OCI-M1 (cell line): ENCODE measurements at regions not wholly inside any gene's neighbourhood (a gene's known extent, or its start where the extent isn't known, plus 50 kb on each side); places are given as distances from the start of the nearest gene placed in this dataset.
A peak's percentile ranks its signal among the peaks of the same experiment; 100 is the strongest.

ENCODE experiments used
- DNase-seq: peaks from one replicate; lab custom pipeline; 2025; lab: John Stamatoyannopoulos, UW

DNA sequence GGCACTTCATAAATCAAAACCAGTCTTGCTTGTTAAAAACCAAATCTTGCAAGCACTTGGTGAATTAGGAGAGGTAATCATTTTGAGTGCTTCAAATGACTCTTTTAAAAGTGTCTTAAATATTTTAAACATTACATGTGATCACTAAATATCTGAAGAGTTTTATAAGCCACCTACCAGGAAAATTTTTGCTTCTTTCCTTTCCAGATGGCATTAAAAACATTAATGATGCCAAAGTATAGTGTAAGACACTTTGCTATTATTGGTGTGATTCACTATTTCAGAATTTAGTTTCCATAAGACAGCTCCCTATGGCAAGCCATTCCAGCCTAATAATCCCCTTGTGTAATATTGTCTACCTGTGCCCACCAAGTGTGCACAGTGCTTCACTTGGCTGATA is 548.8 kb upstream of the ADAMTS5 start:
- no peak for DNase-seq

DNA sequence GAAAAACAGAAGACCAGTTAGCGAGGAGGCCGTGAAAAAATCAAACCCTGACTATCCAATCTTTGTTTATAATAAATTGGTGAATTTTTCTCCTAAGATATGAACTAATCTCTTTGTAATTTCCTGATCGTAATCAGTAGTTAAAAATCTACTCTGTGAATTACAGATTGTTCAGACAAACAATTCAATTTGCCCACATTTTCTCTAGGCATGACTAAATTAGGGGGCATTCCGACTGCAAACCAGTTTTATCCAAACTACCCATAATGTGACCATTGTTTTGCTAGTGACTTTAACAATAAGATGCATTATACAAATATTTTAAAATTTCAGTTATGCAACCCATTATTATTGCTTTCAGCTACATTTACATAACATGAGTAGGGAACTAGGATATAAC is 546.9 kb upstream of the ADAMTS5 start:
- DNase-seq: no peak

GRCh38 chr21:27513016-27513415 is 546.1 kb upstream of the ADAMTS5 start:
- DNase-seq: no peak

GRCh38 chr21:27511233-27511632 is 544.3 kb upstream of the ADAMTS5 start:
- no peak for DNase-seq

DNA sequence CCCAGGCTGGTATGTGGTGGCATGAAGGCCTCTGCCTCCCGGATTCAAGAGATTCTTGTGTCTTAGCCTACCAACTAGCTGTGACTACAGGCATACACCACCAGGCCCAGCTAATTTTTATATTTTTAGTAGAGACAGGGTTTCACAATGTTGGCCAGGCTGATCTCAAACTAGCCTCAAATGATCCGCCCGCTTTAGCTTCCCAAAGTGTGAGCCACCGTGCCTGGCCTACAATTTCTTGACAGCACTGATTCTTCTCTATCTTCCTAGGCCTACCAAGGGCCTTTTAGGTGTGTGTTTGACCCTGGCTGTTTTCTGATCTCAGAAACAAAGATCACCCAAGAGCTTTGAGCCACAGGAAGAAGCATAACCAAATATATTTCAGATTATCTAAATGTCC is 540.8 kb upstream of the ADAMTS5 start:
- no peak for DNase-seq

- DNase-seq: no peak
These were observed 538.6 kb upstream of the ADAMTS5 start for GRCh38 chr21:27505516-27505915.

- no peak for DNase-seq
These were observed 535.9 kb upstream of the ADAMTS5 start for GRCh38 chr21:27502801-27503200.

DNA sequence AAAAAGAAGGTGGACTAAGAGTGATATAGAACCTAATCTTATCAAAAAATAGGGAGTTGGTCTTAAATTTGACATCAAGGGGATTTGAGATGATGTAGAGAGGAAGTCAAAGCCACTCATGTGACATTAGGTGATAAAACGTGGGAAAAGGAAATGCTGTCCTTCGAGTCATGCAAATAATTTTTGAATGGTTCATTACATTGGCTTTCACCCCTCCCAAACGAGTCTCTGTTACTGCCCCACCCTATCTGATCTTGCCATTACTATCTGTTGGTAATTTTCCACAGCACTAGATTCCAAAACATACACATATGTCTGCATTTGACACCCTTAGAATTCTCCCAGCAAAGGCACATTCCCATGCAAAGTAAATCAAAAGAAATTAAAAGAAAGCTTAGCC is 531.1 kb upstream of the ADAMTS5 start:
- DNase-seq: no peak

- no peak for DNase-seq
These were observed 528.9 kb upstream of the ADAMTS5 start for GRCh38 chr21:27495836-27496235.

GRCh38 chr21:27493542-27493941 is 526.7 kb upstream of the ADAMTS5 start:
- no peak for DNase-seq

GRCh38 chr21:27487676-27488075 is 520.8 kb upstream of the ADAMTS5 start:
- no peak for DNase-seq

- no peak for DNase-seq
These were observed 514.0 kb upstream of the ADAMTS5 start for GRCh38 chr21:27480841-27481261.

GRCh38 chr21:27477296-27477695 is 510.4 kb upstream of the ADAMTS5 start:
- no peak for DNase-seq

- DNase-seq: peak; percentile 11
These were observed 509.8 kb upstream of the ADAMTS5 start for GRCh38 chr21:27476696-27477095.

DNA sequence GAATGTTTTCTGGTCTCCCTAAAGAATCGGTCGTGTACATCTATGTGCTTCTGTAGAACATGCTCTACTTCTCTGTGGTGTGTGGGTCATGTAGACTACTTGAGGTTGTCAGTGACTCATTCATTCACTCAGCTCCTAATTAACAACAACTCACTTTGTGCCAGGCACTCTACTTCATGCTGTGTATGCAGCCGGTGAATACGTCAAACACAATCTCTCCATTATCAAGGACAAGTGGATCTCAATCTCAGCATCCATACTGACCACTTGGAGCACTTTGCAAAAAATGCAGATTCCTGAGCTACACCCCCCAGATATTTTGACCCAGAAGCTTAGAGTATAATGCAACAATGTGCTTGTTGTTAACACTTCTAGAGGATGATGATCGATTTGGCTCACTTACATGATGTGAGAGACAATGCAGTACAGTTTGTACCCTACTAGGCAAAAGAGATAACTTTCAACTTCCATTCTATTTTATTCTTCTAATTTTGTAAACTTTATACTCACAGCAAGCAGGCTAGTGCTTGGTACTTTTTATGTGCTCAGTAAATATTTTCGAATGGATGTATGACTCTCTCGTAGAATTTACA is 508.6 kb upstream of the ADAMTS5 start:
- no peak for DNase-seq

DNA sequence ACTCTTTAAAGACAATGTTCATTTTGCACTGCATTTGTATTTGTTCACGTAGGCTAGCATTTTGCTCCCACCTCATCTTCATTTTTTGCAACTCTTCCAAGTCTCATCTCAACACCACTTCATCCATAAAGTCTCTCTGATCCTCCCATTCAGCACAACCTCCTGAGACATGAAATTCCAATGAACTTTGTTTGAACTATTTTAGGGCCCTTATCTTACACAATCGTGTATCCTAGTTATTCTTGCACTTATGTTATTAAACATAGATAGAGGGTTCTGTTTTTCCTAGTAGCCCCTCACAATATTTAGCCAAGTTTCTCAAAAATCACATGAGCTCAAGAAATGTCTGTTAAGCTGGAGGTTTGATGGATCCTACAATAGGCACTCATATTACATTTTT is 500.5 kb upstream of the ADAMTS5 start:
- DNase-seq: no peak

DNA sequence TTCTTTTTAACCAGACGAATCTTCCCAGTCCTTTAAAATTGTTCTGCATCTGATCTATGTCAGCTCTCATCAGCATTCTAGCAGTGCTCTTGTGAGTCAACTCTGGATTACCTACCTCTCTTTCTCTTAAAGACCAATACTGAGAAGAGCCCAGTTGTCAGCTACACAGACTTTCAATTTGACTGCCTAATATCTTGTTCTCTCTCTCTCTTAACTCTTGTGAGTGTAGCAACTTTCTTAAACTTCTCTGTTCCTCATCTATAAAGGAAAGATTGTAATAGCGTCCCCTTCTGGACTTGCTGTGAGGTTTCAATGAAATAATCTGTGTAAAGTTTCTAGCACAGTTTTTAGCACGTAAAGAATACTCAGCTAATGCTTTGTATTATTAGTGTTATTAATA is 499.3 kb upstream of the ADAMTS5 start:
- peak; percentile 20 for DNase-seq

DNA sequence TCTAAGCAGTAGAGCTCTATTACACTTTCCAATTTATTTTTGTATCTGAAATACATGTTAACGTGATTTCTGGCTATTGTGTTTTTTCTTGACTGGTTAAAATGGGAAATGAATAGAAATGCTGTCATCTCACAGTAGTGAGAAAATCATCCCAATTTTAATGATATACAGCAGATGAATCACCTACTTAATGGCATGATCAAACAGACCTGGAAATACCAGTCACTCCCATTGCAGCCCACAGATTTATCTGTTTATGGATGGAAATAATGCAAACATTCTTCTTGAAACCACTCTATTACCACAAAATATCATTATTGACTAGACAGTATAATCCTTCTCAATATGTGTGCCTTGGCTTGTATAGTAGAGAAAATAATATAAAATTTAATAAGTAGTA is 497.8 kb upstream of the ADAMTS5 start:
- no peak for DNase-seq

GRCh38 chr21:27462726-27463125 is 495.8 kb upstream of the ADAMTS5 start:
- no peak for DNase-seq

- DNase-seq: no peak
These were observed 487.3 kb upstream of the ADAMTS5 start for GRCh38 chr21:27454234-27454633.

GRCh38 chr21:27451116-27451515 is 484.2 kb upstream of the ADAMTS5 start:
- DNase-seq: no peak

- DNase-seq: no peak
These were observed 483.3 kb upstream of the ADAMTS5 start for GRCh38 chr21:27450216-27450615.

DNA sequence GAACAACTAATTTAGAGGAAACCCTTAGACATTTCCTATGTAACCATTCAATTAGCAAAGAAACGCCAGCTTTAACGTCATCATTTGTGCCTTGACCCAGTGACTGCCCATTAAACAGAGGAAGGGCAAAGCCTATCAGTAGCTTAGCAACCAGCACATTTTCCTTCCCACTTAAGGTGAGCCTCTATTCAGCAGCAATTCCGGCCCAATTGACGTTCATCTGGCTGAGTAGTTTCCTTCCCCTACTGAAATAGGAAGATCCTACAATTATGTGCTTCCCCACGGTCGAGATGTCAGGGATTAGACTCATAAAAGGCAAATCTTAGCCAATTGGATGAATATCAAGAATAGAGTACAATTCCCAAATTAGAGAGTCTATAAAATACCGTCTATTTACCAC is 482.1 kb upstream of the ADAMTS5 start:
- DNase-seq: no peak

DNA sequence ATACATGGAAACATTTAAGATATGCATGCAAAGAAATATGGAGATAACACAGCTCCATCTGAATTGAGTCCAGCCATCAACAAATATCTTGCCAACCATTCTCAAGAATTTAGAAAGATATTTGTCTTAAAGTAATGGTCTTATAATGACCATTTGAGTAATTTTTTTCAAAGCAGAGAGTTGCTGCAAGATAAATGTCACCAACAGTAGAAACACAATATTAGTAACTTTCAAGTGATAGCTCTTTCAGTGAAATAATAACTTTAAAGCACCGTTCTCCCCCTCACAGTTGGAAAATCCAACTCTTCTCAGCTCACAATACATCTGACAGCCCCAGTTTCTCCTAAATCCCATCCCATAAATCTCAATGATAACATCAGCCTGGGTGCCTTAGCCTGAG is 481.0 kb upstream of the ADAMTS5 start:
- no peak for DNase-seq
